ENCODE measurements at regions not wholly inside any gene's neighbourhood (a gene's known extent, or its start where the extent isn't known, plus 50 kb on each side); places are given as distances from the start of the nearest gene placed in this dataset.

DNA sequence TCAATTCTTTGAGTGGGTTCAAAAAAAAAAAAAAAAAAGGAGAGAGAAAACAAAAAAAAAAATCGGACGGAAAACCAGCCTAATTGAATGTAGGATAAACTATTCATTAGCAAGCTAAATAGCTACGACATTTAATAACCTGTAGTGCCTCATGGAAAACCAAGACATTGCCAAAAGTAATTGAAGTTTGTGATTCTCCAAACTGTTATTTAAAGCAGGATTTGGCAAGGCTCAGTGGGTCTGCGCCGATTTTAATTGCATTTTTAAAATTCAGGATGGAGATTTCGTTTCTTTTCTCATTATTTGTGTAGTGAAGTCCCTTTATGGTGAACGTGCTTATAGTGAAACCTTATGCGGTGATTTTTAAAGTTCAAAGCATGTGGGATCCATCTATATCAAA is 127.2 kb upstream of the NFIB start:
- TF ChIP-seq CTCF (IDR thresholded peaks at IDR 0.05; ENCODE audit: low read length) (no peak), EZH2 (IDR thresholded peaks at IDR 0.05; ENCODE audit: borderline replicate concordance, low read length) (no peak)
